ENCODE measurements at regions not wholly inside any gene's neighbourhood (a gene's known extent, or its start where the extent isn't known, plus 50 kb on each side); places are given as distances from the start of the nearest gene placed in this dataset.
"Not testable (repeated sequence)": the region's sequence is repeated elsewhere in the genome, so short reads cannot be mapped to it uniquely, and the experiment has no call there.

DNA sequence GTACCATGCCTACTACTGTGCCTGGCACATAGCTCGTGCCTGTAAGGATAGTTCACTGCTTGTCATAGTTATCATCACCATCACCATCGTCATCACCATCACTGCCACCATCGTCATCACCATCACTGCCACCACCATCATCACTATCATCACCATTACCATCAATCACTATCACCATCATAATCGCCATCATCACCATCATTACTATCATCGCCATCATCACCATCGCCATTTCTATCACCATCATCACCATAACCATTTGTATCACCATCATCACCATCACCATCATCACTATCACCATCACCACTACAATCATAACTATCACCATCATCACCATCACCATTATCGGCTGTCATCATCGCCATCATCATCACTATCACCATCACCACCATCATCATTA lies 107.1 kb downstream of the TUBA3C start:
- Mint-ChIP-seq H3K4me3 (no peak overlapping the region), H3K27me3 (ENCODE audit: insufficient read depth) (no peaks in the 10 kb centered on the region), H3K9me3 (peaks cover 94% of the 10 kb centered on the region), H3K4me1 (no peaks in the 10 kb centered on the region), H3K27ac (no peak overlapping the region), H3K36me3 (ENCODE audit: low read depth) (peaks cover 4% of the 10 kb centered on the region)
- H3K4me3 ChIP-seq (ENCODE audit: low read length), result no peak overlapping the region
- no peaks in the 10 kb centered on the region for H3K36me3 ChIP-seq (ENCODE audit: control insufficient read depth, insufficient read depth, low read length)
- 82 to 84% methylated on average over 8 of the region's 8 CpGs for WGBS, 2 experiments (ENCODE audit: insufficient coverage in 1 of 2, insufficient read length in 1 of 2)
- H3K27me3 ChIP-seq (ENCODE audit: control insufficient read depth, insufficient read depth, low read length, poor library complexity, severe bottlenecking), result no peaks in the 10 kb centered on the region
- no peak overlapping the region for H3K27ac ChIP-seq (ENCODE audit: low read depth, low read length)
- no peaks in the 10 kb centered on the region for H3K4me1 ChIP-seq (ENCODE audit: control insufficient read depth, insufficient read depth, low read length)
- TF ChIP-seq CTCF (conservative IDR thresholded peaks at IDR 0.05), result no peak
- DNase-seq, result no peak
- H3K9ac ChIP-seq (ENCODE audit: extremely low read depth, low read length, poor library complexity, severe bottlenecking), result no peak overlapping the region
- H3K9me3 ChIP-seq (ENCODE audit: control insufficient read depth, low read length), result peaks cover 82% of the 10 kb centered on the region

DNA sequence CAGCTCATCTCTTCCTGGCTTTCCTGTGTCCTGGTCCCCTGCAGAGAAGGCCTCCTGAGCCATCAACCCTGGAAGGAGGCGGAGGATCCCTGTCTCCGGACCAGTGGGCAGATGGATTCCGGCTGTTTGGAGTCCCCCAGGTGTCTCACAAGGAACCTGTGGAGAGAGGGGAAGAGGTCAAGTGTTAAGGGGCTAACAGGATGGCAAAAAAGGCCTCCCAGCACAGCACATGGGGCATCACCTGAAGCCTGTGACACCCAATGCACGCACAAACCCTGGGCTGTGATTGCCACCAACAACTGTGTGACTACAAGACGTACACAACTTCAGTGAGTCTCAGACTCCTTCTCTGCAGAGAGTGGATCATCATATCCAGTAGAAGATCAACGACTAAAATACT lies 107.5 kb downstream of the TUBA3C start:
- not testable (repeated sequence) for H3K27me3 Mint-ChIP-seq (ENCODE audit: insufficient read depth); H3K27me3 ChIP-seq (ENCODE audit: control insufficient read depth, insufficient read depth, low read length, poor library complexity, severe bottlenecking); H3K4me3 ChIP-seq (ENCODE audit: low read length); H3K36me3 Mint-ChIP-seq (ENCODE audit: low read depth); H3K9ac ChIP-seq (ENCODE audit: extremely low read depth, low read length, poor library complexity, severe bottlenecking); H3K4me3 Mint-ChIP-seq; H3K4me1 ChIP-seq (ENCODE audit: control insufficient read depth, insufficient read depth, low read length); H3K36me3 ChIP-seq (ENCODE audit: control insufficient read depth, insufficient read depth, low read length); H3K27ac Mint-ChIP-seq; H3K27ac ChIP-seq (ENCODE audit: low read depth, low read length); DNase-seq; H3K4me1 Mint-ChIP-seq
- H3K9me3 Mint-ChIP-seq, result peaks cover 92% of the 10 kb centered on the region
- peaks cover 82% of the 10 kb centered on the region for H3K9me3 ChIP-seq (ENCODE audit: control insufficient read depth, low read length)
- 49 to 75% methylated on average over 3 to 6 of the region's 6 CpGs for WGBS, 2 experiments (ENCODE audit: insufficient coverage in 1 of 2, insufficient read length in 1 of 2)

DNA sequence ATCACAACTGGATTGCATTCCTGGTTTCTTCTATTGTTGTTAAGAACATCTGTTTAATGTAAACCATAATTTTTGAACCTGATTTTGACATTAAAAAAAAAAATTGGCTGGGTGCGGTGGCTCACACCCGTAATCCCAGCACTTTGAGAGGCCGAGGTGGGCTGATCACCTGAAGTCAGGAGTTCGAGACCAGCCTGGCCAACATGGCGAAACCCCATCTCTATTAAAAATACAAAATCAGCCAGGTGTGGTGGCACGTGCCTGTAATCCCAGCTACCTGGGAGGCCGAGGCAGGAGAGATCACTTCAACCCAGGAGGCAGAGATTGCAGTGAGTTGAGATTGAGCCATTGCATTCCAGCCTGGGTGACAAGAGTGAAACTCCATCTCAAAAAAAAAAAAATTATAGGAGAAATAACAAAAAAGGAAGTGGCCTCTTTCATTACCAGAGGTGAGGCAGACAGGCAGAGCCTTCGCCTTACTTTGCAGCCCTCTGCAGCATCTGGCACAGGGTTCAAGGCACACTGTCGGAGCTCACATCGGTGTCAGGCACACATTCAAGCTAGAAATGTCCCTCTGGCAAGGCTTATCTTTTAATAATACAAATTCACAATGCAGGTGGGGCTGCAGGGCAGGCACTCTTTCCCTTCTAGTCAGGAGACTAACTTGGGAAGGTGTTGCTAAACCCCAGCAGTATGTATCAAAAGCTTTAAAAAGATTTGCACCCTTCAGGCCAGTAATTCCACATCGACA lies 108.5 kb downstream of the TUBA3C start:
- peaks cover 82% of the 10 kb centered on the region for H3K9me3 Mint-ChIP-seq
- H3K9me3 ChIP-seq (ENCODE audit: control insufficient read depth, low read length), result peaks cover 82% of the 10 kb centered on the region
- H3K27ac Mint-ChIP-seq; H3K36me3 ChIP-seq (ENCODE audit: control insufficient read depth, insufficient read depth, low read length); H3K36me3 Mint-ChIP-seq (ENCODE audit: low read depth); H3K4me3 Mint-ChIP-seq; H3K4me1 Mint-ChIP-seq; H3K4me1 ChIP-seq (ENCODE audit: control insufficient read depth, insufficient read depth, low read length); DNase-seq; H3K27me3 ChIP-seq (ENCODE audit: control insufficient read depth, insufficient read depth, low read length, poor library complexity, severe bottlenecking); H3K4me3 ChIP-seq (ENCODE audit: low read length); H3K9ac ChIP-seq (ENCODE audit: extremely low read depth, low read length, poor library complexity, severe bottlenecking); H3K27me3 Mint-ChIP-seq (ENCODE audit: insufficient read depth); H3K27ac ChIP-seq (ENCODE audit: low read depth, low read length): not testable (repeated sequence)
- 70 to 90% methylated on average over 2 to 11 of the region's 11 CpGs for WGBS, 2 experiments (ENCODE audit: insufficient coverage in 1 of 2, insufficient read length in 1 of 2)

DNA sequence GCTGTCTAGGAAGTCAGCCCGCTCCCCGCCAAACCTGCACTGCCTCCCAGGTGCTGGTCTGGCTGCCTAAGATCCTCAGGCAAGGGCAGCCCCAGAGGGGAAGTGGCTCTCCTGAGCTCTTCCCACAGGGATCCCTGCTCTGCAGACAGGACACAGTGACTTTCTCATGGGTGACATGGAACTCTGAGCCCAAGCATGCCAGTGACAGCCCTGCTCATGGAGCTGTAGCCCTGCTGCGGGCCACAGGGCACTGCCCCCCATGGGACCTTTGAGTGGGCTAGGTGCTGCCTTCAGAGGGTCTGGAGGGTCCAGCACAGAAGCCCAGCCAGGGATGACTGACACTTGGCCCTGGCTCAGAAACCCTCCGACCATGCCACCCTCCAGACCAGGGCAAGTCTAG lies 109.1 kb downstream of the TUBA3C start:
- DNase-seq, result no peak
- no peak overlapping the region for H3K4me3 Mint-ChIP-seq
- H3K27ac ChIP-seq (ENCODE audit: low read depth, low read length), result no peak overlapping the region
- H3K4me1 ChIP-seq (ENCODE audit: control insufficient read depth, insufficient read depth, low read length), result no peaks in the 10 kb centered on the region
- H3K9me3 ChIP-seq (ENCODE audit: control insufficient read depth, low read length), result peaks cover 80% of the 10 kb centered on the region
- H3K9me3 Mint-ChIP-seq, result peaks cover 78% of the 10 kb centered on the region
- peaks cover 4% of the 10 kb centered on the region for H3K36me3 Mint-ChIP-seq (ENCODE audit: low read depth)
- H3K27me3 ChIP-seq (ENCODE audit: control insufficient read depth, insufficient read depth, low read length, poor library complexity, severe bottlenecking), result no peaks in the 10 kb centered on the region
- TF ChIP-seq CTCF (conservative IDR thresholded peaks at IDR 0.05), result no peak
- no peak overlapping the region for H3K4me3 ChIP-seq (ENCODE audit: low read length)
- 81 to 91% methylated on average over 2 to 4 of the region's 4 CpGs for WGBS, 2 experiments (ENCODE audit: insufficient coverage in 1 of 2, insufficient read length in 1 of 2)
- no peaks in the 10 kb centered on the region for H3K27me3 Mint-ChIP-seq (ENCODE audit: insufficient read depth)
- H3K4me1 Mint-ChIP-seq, result no peaks in the 10 kb centered on the region
- H3K27ac Mint-ChIP-seq, result no peak overlapping the region
- H3K9ac ChIP-seq (ENCODE audit: extremely low read depth, low read length, poor library complexity, severe bottlenecking), result no peak overlapping the region
- no peaks in the 10 kb centered on the region for H3K36me3 ChIP-seq (ENCODE audit: control insufficient read depth, insufficient read depth, low read length)
